H1 (cell line): ENCODE measurements at regions not wholly inside any gene's neighbourhood (a gene's known extent, or its start where the extent isn't known, plus 50 kb on each side); places are given as distances from the start of the nearest gene placed in this dataset.

Experiments
- CTCF ChIA-PET: fragments of 300-600 bp; sonication (Branson Sonifier 250); formaldehyde crosslinking; loops from one replicate; lab custom pipeline; 2021; ENCODE audit not compliant: partially characterized antibody; lab: Charles Lee
- POLR2A ChIA-PET: fragments of 300-600 bp; sonication (Branson Sonifier 250); formaldehyde crosslinking; loops from one replicate; lab custom pipeline; 2021; ENCODE audit warnings: inconsistent platforms; ENCODE audit not compliant: partially characterized antibody; lab: Charles Lee
- DNase-seq, 2 experiments: peaks; one replicate each; pipeline versions ENCODE4 v3.0.0 to v3.0.0-alpha.2; 2010 to 2022; ENCODE audit warnings: low spot score in 2 of 2, low read depth in 1 of 2, mixed read lengths in 1 of 2
- FAIRE-seq: peaks from 2 replicates; lab custom pipeline; 2011; peaks lifted over from hg19 to GRCh38; lab: Jason Lieb, UNC
- H2AFZ ChIP-seq: 2 replicates; pipeline ENCODE4 v1.8.1; 2012; ENCODE audit warnings: low read length, inconsistent platforms
- H2AK5ac ChIP-seq: 2 replicates; pipeline ENCODE4 v1.6.1; 2013; ENCODE audit warnings: low read depth, low read length
- H2BK120ac ChIP-seq: replicated peaks from 2 replicates; pipeline ENCODE3; 2013; ENCODE audit warnings: low read depth, low read length, inconsistent platforms
- H2BK12ac ChIP-seq: 2 replicates; pipeline ENCODE4 v1.6.1; 2013; ENCODE audit warnings: low read depth, low read length
- H2BK15ac ChIP-seq: 2 replicates; pipeline ENCODE4 v1.6.1; 2013; ENCODE audit warnings: low read length
- H2BK20ac ChIP-seq: 2 replicates; pipeline ENCODE4 v1.6.1; 2013; ENCODE audit warnings: low read length
- H2BK5ac ChIP-seq: 2 replicates; pipeline ENCODE4 v1.6.1; 2013; ENCODE audit warnings: low read depth, low read length
- H3K14ac ChIP-seq: 2 replicates; pipeline ENCODE4 v1.6.1; 2013; ENCODE audit warnings: inconsistent platforms; ENCODE audit not compliant: insufficient read length
- H3K18ac ChIP-seq: 2 replicates; pipeline ENCODE4 v1.6.1; 2013; ENCODE audit warnings: low read length; ENCODE audit errors: extremely low read depth
- H3K23ac ChIP-seq: 2 replicates; pipeline ENCODE4 v1.6.1; 2013; ENCODE audit warnings: inconsistent platforms; ENCODE audit not compliant: insufficient read length
- H3K23me2 ChIP-seq: 2 replicates; pipeline ENCODE4 v1.6.1; 2013; ENCODE audit warnings: low read depth, low read length
- H3K27ac ChIP-seq: 2 replicates; pipeline ENCODE4 v1.6.1; 2011; ENCODE audit warnings: low read depth, low read length, inconsistent platforms
- H3K27me3 ChIP-seq, 4 experiments: replicated peaks in 1 of 4; 1 replicate in 1 of 4; 2 replicates in 3 of 4; pipeline versions ENCODE4 v1.6.1 to v1.8.1; 2011 to 2013; ENCODE audit warnings: low read length in 3 of 4, mild to moderate bottlenecking in 3 of 4, inconsistent platforms in 2 of 4, mixed read lengths in 2 of 4, moderate library complexity in 1 of 4; ENCODE audit not compliant: control insufficient read depth in 3 of 4, insufficient read depth in 3 of 4; ENCODE audit errors: extremely low read depth in 1 of 4
- H3K36me3 ChIP-seq, 4 experiments: 2 replicates each; pipeline versions ENCODE4 v1.6.1 to v1.8.1; 2011 to 2013; ENCODE audit warnings: mild to moderate bottlenecking in 4 of 4, low read length in 3 of 4, moderate library complexity in 2 of 4, control low read depth in 1 of 4, inconsistent platforms in 1 of 4; ENCODE audit not compliant: insufficient read depth in 4 of 4, control insufficient read depth in 2 of 4
- H3K4ac ChIP-seq: replicated peaks from 2 replicates; pipeline ENCODE3; 2013; ENCODE audit warnings: low read length, low read depth, mixed read lengths, inconsistent platforms; ENCODE audit not compliant: insufficient read length
- H3K4me1 ChIP-seq, 4 experiments: replicated peaks in 1 of 4; 1 replicate in 1 of 4; 2 replicates in 3 of 4; pipeline versions ENCODE4 v1.6.1 to v1.8.1; 2011 to 2013; ENCODE audit warnings: low read length in 3 of 4, inconsistent platforms in 2 of 4, mixed read lengths in 1 of 4; ENCODE audit not compliant: insufficient read depth in 4 of 4, control insufficient read depth in 3 of 4
- H3K4me2 ChIP-seq, 2 experiments: 2 replicates each; pipeline versions ENCODE4 v1.6.1 to v1.8.1; 2011 to 2013; ENCODE audit warnings: low read depth in 2 of 2, low read length in 2 of 2, control low read depth in 1 of 2, inconsistent platforms in 1 of 2, mild to moderate bottlenecking in 1 of 2; ENCODE audit not compliant: insufficient read depth in 1 of 2
- H3K4me3 ChIP-seq, 4 experiments: fragments of 200-600, 300-600 bp in 1 of 4; sonication (generic), shearing (Covaris generic), sonication (Bioruptor Twin) in 1 of 4; 2 replicates each; pipeline versions ENCODE4 v1.5.1 to v1.8.1; 2011 to 2016; ENCODE audit warnings: low read length in 4 of 4, low read depth in 3 of 4, control low read depth in 2 of 4, inconsistent platforms in 2 of 4, mild to moderate bottlenecking in 2 of 4, mixed read lengths in 1 of 4, moderate library complexity in 1 of 4; ENCODE audit not compliant: insufficient read depth in 2 of 4; ENCODE audit errors: extremely low read depth in 1 of 4
- H3K56ac ChIP-seq: replicated peaks from 2 replicates; pipeline ENCODE3; 2013; ENCODE audit warnings: low read depth, mild to moderate bottlenecking, mixed read lengths, low read length, inconsistent platforms; ENCODE audit not compliant: insufficient read length
- H3K79me1 ChIP-seq: 2 replicates; pipeline ENCODE4 v1.6.1; 2013; ENCODE audit warnings: low read depth, low read length, control low read depth
- H3K79me2 ChIP-seq, 2 experiments: 2 replicates each; pipeline versions ENCODE4 v1.6.1 to v1.8.1; 2012 to 2013; ENCODE audit warnings: low read length in 2 of 2, mild to moderate bottlenecking in 2 of 2, inconsistent platforms in 1 of 2; ENCODE audit not compliant: insufficient read depth in 2 of 2, control insufficient read depth in 1 of 2
- H3K9ac ChIP-seq, 4 experiments: replicated peaks in 1 of 4; 1 replicate in 1 of 4; 2 replicates in 3 of 4; pipeline versions ENCODE4 v1.6.1 to v1.8.1; 2011 to 2013; ENCODE audit warnings: low read depth in 3 of 4, low read length in 3 of 4, control low read depth in 2 of 4, mild to moderate bottlenecking in 2 of 4, moderate library complexity in 2 of 4, inconsistent platforms in 1 of 4; ENCODE audit errors: extremely low read depth in 1 of 4
- H3K9me3 ChIP-seq, 2 experiments: 2 replicates each; pipeline versions ENCODE4 v1.6.1 to v1.8.1; 2012 to 2013; ENCODE audit warnings: mild to moderate bottlenecking in 2 of 2, moderate library complexity in 2 of 2, control low read depth in 1 of 2, inconsistent platforms in 1 of 2, low read depth in 1 of 2, low read length in 1 of 2, mixed read lengths in 1 of 2; ENCODE audit not compliant: insufficient read depth in 2 of 2
- H4K20me1 ChIP-seq, 2 experiments: replicated peaks in 1 of 2; 2 replicates each; pipeline versions ENCODE3 to v1.8.1; 2011 to 2013; ENCODE audit warnings: inconsistent platforms in 2 of 2, low read length in 2 of 2, mild to moderate bottlenecking in 1 of 2; ENCODE audit not compliant: insufficient read depth in 2 of 2, control insufficient read depth in 1 of 2
- H4K5ac ChIP-seq: 2 replicates; pipeline ENCODE4 v1.6.1; 2013; ENCODE audit warnings: low read length, low read depth, mixed read lengths, inconsistent platforms; ENCODE audit not compliant: insufficient read length
- H4K8ac ChIP-seq: 2 replicates; pipeline ENCODE4 v1.8.0; 2013; ENCODE audit warnings: mild to moderate bottlenecking, moderate library complexity, low read length, inconsistent platforms; ENCODE audit not compliant: insufficient read depth; ENCODE audit errors: extremely low read depth
- H4K91ac ChIP-seq: replicated peaks from 2 replicates; pipeline ENCODE3; 2013; ENCODE audit warnings: low read length, mixed read lengths, inconsistent platforms; ENCODE audit not compliant: insufficient read length
- ATF2 ChIP-seq: IDR thresholded peaks from 2 replicates; pipeline ENCODE4 v1.6.1; 2012; ENCODE audit warnings: low read length, inconsistent platforms
- CREB1 ChIP-seq: IDR thresholded peaks from 2 replicates; pipeline ENCODE4 v1.6.1; 2012; ENCODE audit warnings: inconsistent platforms
- JUN ChIP-seq: IDR thresholded peaks from 2 replicates; pipeline ENCODE4 v1.6.1; 2011; ENCODE audit warnings: low read depth, mild to moderate bottlenecking, improper control_type of control experiment, low read length
- SIN3A ChIP-seq, 2 experiments: IDR thresholded peaks in 1 of 2; conservative IDR thresholded peaks in 1 of 2; 2 replicates each; pipeline ENCODE4 v1.6.1; 2011 to 2012; ENCODE audit warnings: low read length in 2 of 2, improper control_type of control experiment in 1 of 2, low read depth in 1 of 2, mild to moderate bottlenecking in 1 of 2
- ZNF274 ChIP-seq: IDR thresholded peaks from 2 replicates; pipeline ENCODE4 v1.7.0; 2012; ENCODE audit warnings: low read length, borderline replicate concordance; ENCODE audit errors: extremely low read depth
- WGBS, 2 experiments: shearing (Covaris generic) in 1 of 2; methylation state at CpG; one replicate each; pipeline versions ENCODE4 v1.1.6 to v1.1.7; 2013 to 2015; ENCODE audit warnings: low lambda C conversion rate in 2 of 2, mixed read lengths in 2 of 2, inconsistent platforms in 1 of 2, low coverage in 1 of 2, missing lambda C conversion rate in 1 of 2; ENCODE audit not compliant: insufficient replicate concordance in 2 of 2, insufficient coverage in 1 of 2, insufficient read length in 1 of 2; ENCODE audit errors: extremely low coverage in 1 of 2, missing lambda C conversion rate in 1 of 2; 5-methylcytosine and 5-hydroxymethylcytosine counted together

GRCh38 chr5:122591828-122592227, 183.1 kb upstream of the SNX2 start:
- POLR2A ChIA-PET = no interaction called here
- H3K4me1 ChIP-seq = no peaks in the 10 kb centered on the region
- no peak overlapping the region for H4K5ac ChIP-seq
- no peak overlapping the region for H2BK120ac ChIP-seq
- CTCF ChIA-PET = no interaction called here
- no peak overlapping the region for H3K4me3 ChIP-seq
- no peak for DNase-seq
- no peak overlapping the region for H2BK15ac ChIP-seq
- no peak overlapping the region for H3K18ac ChIP-seq
- H3K9me3 ChIP-seq = no peaks in the 10 kb centered on the region
- WGBS, 2 experiments = 94% methylated on average over 3 of the region's 3 CpGs; no CpG with 5 or more reads in 1 of the 2 experiments
- no peak overlapping the region for H3K4ac ChIP-seq
- H2BK20ac ChIP-seq = no peak overlapping the region
- H2AK5ac ChIP-seq = no peak overlapping the region
- H4K20me1 ChIP-seq = no peaks in the 10 kb centered on the region
- H4K8ac ChIP-seq = no peak overlapping the region
- H3K27ac ChIP-seq = no peak overlapping the region
- no peak overlapping the region for H3K14ac ChIP-seq
- H3K27me3 ChIP-seq = no peaks in the 10 kb centered on the region
- no peak overlapping the region for H4K91ac ChIP-seq
- H3K9ac ChIP-seq = no peak overlapping the region
- H3K79me1 ChIP-seq = no peaks in the 10 kb centered on the region
- no peaks in the 10 kb centered on the region for H3K23me2 ChIP-seq
- no peak overlapping the region for H2BK5ac ChIP-seq
- no peak overlapping the region for H3K23ac ChIP-seq
- no peaks in the 10 kb centered on the region for H3K79me2 ChIP-seq
- no peak overlapping the region for H2BK12ac ChIP-seq
- H2AFZ ChIP-seq = no peak overlapping the region; the same call in 1 of the 2 replicates
- H3K36me3 ChIP-seq = no peaks in the 10 kb centered on the region
- TF ChIP-seq ZNF274 = no peak
- TF ChIP-seq JUN = no peak
- no peak for TF ChIP-seq ATF2
- TF ChIP-seq SIN3A (conservative IDR thresholded peaks at IDR 0.05 in 1 of 2, IDR thresholded peaks at IDR 0.05 in 1 of 2; ENCODE audit: low read depth in 1 of 2, low read length in 2 of 2) = no peak
- TF ChIP-seq CREB1 = no peak
- H3K56ac ChIP-seq = no peak overlapping the region
- H3K4me2 ChIP-seq = no peak overlapping the region
- no peak for FAIRE-seq
